ENCODE measurements at regions not wholly inside any gene's neighbourhood (a gene's known extent, or its start where the extent isn't known, plus 50 kb on each side); places are given as distances from the start of the nearest gene placed in this dataset.
A peak's percentile ranks its signal among the peaks of the same experiment; 100 is the strongest.

DNA sequence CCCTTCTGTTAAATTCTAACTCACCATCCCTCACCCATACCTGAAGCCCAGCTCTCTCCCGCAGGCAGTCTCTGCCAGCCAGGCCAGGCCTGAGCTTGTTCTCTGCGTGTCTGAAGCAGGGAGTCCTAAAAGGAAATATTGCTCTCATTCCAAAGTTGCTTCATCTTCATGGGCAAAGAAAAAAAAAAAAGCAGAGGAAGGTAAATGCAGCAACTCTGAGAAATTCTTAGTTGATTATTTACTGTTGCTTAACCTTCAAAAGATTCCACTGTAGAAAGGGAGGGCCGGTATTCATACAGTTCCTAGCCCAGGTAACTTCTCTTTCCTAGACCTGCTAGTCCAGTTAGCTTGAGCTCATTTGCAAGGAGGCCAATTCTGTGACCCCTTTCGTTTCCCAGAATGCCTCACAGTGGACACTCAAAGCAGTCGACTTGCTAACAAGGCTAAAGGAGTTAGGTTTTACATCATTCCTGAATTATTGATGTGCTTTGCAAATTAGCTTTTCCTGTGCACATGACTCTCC lies 193.5 kb upstream of the EEA1 start:
- peak overlapping the region; percentile 55 for H3K4me2 ChIP-seq
- H4K20me1 ChIP-seq (ENCODE audit: insufficient read depth, poor library complexity, severe bottlenecking), result no peaks in the 10 kb centered on the region
- no peaks in the 10 kb centered on the region for H3K36me3 ChIP-seq (replicated peaks; ENCODE audit: insufficient read depth, low read depth)
- peak; percentile 75 for DNase-seq (ENCODE audit: low spot score)
- no peaks in the 10 kb centered on the region for H3K27me3 ChIP-seq
- no peak overlapping the region for H3K4me3 ChIP-seq
- WGBS (ENCODE audit: low lambda C conversion rate, missing lambda C conversion rate), result 36% methylated on average over 5 of the region's 5 CpGs
- H2AFZ ChIP-seq, result no peak overlapping the region
- H3K79me2 ChIP-seq, result no peaks in the 10 kb centered on the region
- peak overlapping the region; percentile 90 for H3K27ac ChIP-seq
- no peaks in the 10 kb centered on the region for H3K9me2 ChIP-seq (replicated peaks; ENCODE audit: insufficient read depth)
- no peak for TF ChIP-seq EZH2phosphoT487 (IDR thresholded peaks at IDR 0.05; ENCODE audit: low read depth, severe bottlenecking, unreplicated experiment)
- no peak for TF ChIP-seq EZH2 (IDR thresholded peaks at IDR 0.05; ENCODE audit: borderline replicate concordance)
- TF ChIP-seq, protein P1, sequence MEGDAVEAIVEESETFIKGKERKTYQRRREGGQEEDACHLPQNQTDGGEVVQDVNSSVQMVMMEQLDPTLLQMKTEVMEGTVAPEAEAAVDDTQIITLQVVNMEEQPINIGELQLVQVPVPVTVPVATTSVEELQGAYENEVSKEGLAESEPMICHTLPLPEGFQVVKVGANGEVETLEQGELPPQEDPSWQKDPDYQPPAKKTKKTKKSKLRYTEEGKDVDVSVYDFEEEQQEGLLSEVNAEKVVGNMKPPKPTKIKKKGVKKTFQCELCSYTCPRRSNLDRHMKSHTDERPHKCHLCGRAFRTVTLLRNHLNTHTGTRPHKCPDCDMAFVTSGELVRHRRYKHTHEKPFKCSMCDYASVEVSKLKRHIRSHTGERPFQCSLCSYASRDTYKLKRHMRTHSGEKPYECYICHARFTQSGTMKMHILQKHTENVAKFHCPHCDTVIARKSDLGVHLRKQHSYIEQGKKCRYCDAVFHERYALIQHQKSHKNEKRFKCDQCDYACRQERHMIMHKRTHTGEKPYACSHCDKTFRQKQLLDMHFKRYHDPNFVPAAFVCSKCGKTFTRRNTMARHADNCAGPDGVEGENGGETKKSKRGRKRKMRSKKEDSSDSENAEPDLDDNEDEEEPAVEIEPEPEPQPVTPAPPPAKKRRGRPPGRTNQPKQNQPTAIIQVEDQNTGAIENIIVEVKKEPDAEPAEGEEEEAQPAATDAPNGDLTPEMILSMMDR (IDR thresholded peaks at IDR 0.05; ENCODE audit: poor library complexity), result no peak
- H3K9me3 ChIP-seq (ENCODE audit: low read depth), result no peaks in the 10 kb centered on the region
- peaks cover 31% of the 10 kb centered on the region for H3K4me1 ChIP-seq (ENCODE audit: insufficient read depth)

DNA sequence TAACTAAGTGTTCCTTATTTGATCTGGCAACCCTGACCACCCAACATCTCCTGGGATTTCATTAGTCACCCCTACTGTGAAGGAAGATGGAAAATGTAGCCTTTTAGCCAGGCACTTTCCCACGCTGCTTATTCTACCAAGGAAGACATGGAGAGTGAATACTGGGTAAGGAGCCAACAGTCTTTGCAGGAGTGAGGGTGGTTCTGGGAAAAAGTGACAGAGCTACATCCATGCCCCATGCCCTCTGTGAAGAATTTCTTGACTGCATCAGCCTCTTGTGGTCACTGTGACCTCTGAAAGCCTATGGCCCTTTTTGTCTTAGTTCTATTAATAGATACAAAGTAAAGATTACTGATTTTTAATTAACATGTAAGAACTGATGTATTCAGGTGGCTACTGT lies 196.0 kb upstream of the EEA1 start:
- no peak for TF ChIP-seq EZH2 (IDR thresholded peaks at IDR 0.05; ENCODE audit: borderline replicate concordance)
- TF ChIP-seq, protein P1 (IDR thresholded peaks at IDR 0.05; ENCODE audit: poor library complexity), result no peak
- TF ChIP-seq EZH2phosphoT487 (IDR thresholded peaks at IDR 0.05; ENCODE audit: low read depth, severe bottlenecking, unreplicated experiment), result no peak
- no peaks in the 10 kb centered on the region for H3K9me2 ChIP-seq (replicated peaks; ENCODE audit: insufficient read depth)
- H3K9me3 ChIP-seq (ENCODE audit: low read depth), result no peaks in the 10 kb centered on the region
- H3K27me3 ChIP-seq, result no peaks in the 10 kb centered on the region
- H3K4me3 ChIP-seq, result no peak overlapping the region
- H3K27ac ChIP-seq, result no peak overlapping the region
- H2AFZ ChIP-seq, result no peak overlapping the region
- no peaks in the 10 kb centered on the region for H4K20me1 ChIP-seq (ENCODE audit: insufficient read depth, poor library complexity, severe bottlenecking)
- no peaks in the 10 kb centered on the region for H3K79me2 ChIP-seq
- no peaks in the 10 kb centered on the region for H3K36me3 ChIP-seq (replicated peaks; ENCODE audit: insufficient read depth, low read depth)
- H3K4me1 ChIP-seq (ENCODE audit: insufficient read depth), result peaks cover 39% of the 10 kb centered on the region
- DNase-seq (ENCODE audit: low spot score), result no peak
- H3K4me2 ChIP-seq, result no peak overlapping the region
- 100% methylated on average over 1 of the region's 1 CpG for WGBS (ENCODE audit: low lambda C conversion rate, missing lambda C conversion rate)

DNA sequence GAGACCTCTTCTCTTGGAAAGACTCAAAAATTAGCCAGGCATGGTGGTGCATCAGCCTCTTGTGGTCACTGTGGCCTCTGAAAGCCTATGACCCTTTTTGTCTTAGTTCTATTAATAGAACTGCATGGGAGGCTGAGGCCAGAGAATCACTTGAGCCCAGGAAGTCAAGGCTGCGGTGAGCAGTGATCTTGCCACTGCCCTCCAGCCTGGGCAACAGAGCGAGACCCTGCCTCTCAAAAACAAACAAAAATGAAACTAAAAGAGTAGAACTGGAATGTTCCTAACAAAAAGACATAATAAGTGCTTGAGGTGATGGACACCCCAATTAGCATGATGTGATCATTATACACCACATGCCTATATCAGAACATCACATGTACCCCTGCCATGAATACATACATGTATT lies 197.0 kb upstream of the EEA1 start:
- no peaks in the 10 kb centered on the region for H3K27me3 ChIP-seq
- no peak overlapping the region for H2AFZ ChIP-seq
- no peaks in the 10 kb centered on the region for H3K9me3 ChIP-seq (ENCODE audit: low read depth)
- H3K36me3 ChIP-seq (replicated peaks; ENCODE audit: insufficient read depth, low read depth), result no peaks in the 10 kb centered on the region
- TF ChIP-seq EZH2 (IDR thresholded peaks at IDR 0.05; ENCODE audit: borderline replicate concordance) (no peak), EZH2phosphoT487 (IDR thresholded peaks at IDR 0.05; ENCODE audit: low read depth, severe bottlenecking, unreplicated experiment) (no peak)
- TF ChIP-seq, protein P1 (IDR thresholded peaks at IDR 0.05; ENCODE audit: poor library complexity), result no peak
- H3K4me3 ChIP-seq, result no peak overlapping the region
- H3K79me2 ChIP-seq, result no peaks in the 10 kb centered on the region
- H3K9me2 ChIP-seq (replicated peaks; ENCODE audit: insufficient read depth), result no peaks in the 10 kb centered on the region
- H3K4me1 ChIP-seq (ENCODE audit: insufficient read depth), result peaks cover 37% of the 10 kb centered on the region
- no peak for DNase-seq (ENCODE audit: low spot score)
- 93% methylated on average over 2 of the region's 2 CpGs for WGBS (ENCODE audit: low lambda C conversion rate, missing lambda C conversion rate)
- peak overlapping the region; percentile 82 for H3K27ac ChIP-seq
- H4K20me1 ChIP-seq (ENCODE audit: insufficient read depth, poor library complexity, severe bottlenecking), result no peaks in the 10 kb centered on the region
- no peak overlapping the region for H3K4me2 ChIP-seq
